ENCODE measurements at regions not wholly inside any gene's neighbourhood (a gene's known extent, or its start where the extent isn't known, plus 50 kb on each side); places are given as distances from the start of the nearest gene placed in this dataset.

- no peak for DNase-seq
Observed at GRCh38 chr15:29601811-29602210, 220.5 kb downstream of the TJP1 start.

DNA sequence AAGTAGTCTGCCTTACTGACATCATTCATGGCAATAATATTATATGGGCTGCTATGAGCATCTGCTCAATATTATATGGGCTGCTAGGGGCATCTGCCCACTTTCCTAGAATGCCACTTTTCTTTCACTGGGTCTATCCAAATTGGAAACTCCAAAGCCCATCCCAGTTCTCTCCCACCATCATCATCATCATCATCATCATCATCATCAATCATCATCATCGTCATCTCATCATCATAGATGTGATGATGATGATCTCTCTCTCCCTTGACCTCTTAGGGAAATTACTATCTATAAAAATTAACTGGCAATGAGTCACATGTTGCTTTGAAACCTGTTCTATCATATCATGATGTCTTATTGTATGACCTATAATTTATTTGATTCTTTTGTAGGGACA is 222.0 kb downstream of the TJP1 start:
- no peak for DNase-seq

DNA sequence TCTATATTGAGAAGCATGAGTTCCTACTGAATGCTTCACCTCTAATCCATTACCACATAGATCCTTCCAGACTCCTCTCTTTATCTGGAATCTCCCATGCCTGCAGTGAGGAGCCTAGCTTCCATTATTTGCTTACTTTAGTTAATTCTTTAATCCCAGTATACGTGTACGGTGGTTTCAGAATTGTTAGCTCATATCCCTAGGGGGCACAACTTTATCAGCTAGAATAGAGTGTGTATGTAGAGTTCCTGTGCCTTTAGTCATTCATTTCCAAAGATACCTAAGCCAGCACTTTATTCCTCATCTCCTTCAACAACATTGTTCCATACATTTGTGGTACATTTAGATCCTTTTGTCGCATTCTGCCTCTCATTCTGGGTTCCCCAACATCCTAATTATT is 226.0 kb downstream of the TJP1 start:
- no peak for DNase-seq

GRCh38 chr15:29593629-29594028 is 228.6 kb downstream of the TJP1 start:
- DNase-seq, result no peak

GRCh38 chr15:29593111-29593510 is 229.2 kb downstream of the TJP1 start:
- no peak for DNase-seq

GRCh38 chr15:29590701-29591100 is 231.6 kb downstream of the TJP1 start:
- no peak for DNase-seq

GRCh38 chr15:29589975-29590374 is 232.3 kb downstream of the TJP1 start:
- DNase-seq, result no peak

- no peak for DNase-seq
Observed at GRCh38 chr15:29589416-29589815, 232.9 kb downstream of the TJP1 start.

DNA sequence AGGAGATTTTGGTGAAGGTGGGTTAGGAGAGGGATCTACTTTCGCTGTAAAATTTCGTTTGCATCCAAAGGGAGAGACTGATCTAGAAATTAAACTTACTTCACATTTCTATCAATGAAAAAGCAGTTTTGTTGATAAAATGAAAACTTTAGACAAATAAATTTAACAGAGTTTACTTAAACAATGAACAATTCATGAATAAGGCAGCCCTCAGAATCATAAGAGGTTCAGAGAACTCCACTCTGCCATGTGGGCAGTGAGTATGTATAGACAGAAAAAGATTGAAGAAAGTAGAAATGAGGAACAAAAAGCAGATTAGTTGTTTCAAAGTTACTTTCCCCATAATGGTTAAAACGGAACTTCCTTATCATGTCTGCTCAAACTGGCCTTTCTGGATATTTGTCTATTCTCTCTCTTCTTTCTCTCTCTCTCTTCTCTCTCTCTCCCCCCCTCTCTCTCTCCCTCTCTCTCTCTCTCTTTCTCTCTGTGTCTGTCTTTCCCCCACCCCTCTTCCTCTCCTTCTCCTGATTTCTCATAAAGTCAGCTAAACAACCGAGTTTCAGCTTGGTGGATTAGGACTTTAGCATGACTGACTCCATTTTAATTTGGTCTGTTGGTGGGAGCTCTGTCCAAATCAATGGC is 248.9 kb downstream of the TJP1 start:
- DNase-seq, result no peak

- DNase-seq, result no peak
Observed at GRCh38 chr15:29571792-29572431, 250.4 kb downstream of the TJP1 start.

DNA sequence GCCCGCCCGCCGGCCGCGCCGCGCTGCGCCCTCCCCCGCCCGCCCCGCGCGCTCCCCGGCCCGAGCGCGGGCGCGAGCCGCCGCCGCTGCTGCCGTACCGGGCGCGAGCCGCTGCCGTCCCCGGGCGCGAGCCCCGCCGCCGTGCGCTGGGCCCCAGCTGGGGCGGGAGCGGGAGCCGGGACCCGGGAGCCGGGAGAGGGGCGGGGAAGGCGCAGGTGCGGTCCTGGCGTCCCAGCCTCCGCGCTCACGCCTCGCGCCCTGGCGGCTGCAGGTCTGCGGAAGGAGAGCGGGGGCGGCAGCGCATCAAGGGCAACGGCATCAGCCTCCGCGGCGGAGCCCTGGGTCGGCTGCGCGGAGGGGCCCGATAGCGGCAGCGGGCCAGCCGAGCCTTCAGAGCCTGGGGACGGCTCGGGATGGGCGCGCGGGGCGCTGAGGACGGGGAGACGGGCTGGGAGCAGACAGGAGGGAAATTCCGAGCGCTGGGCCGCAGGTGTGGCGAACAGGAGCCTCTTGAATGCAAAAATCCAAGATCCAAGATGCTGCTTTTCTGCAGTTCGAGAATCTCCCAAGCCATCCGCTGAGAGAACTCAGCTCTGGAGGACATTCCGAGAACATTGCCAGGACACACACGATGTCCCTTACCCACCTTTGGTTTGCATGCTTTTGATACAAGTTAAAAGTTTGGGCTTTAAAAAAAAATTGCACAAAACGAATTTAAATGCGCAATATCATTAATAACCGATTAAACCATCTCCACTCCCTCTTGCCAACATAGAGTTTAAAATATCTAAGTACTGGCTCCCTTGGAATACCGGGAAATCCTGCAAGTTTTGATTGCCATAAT is 251.1 kb downstream of the TJP1 start:
- peak; percentile 4 for DNase-seq

DNA sequence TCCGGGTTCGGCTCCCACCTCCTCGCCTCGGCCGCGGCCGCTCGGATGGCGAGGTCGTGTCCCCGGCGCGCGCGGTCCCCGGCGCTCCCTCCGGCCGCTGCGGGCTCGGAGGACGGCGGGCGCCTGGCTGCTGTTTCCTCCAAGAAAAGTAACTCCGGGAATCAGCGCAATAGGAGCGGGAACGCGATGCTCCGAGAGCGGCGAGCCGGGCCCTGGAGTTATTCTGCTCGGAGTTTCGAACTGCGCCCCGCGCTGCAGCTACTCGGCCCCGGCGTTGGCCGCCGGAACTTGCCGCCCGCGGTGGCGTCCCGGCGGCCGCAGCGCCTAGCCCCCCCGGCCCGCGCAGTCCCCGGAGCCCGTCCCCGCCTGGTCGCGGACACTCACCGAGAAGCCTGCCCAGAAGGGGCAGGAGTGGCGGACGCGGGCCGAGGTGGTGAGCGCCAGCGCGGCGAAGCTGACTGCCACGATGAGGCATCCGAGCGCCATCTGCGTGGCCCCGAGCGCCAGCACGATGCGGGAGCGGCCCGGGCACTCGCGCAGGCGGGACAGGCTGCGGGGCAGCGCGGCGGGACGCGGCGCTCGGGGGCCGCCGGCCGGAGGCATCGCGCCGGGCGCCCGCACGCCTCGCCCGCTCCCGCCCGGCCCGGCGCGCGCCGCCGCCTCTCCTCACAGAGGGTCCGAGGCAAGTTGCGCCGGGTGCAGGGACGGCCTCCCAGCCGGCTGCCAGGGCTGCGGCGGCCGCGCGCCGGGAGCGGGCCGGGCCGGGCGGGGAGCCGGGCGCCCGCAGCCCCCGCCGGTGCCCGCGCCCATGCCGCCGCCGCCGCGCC is 251.9 kb downstream of the TJP1 start:
- no peak for DNase-seq

- no peak for DNase-seq
Observed at GRCh38 chr15:29569533-29570092, 252.7 kb downstream of the TJP1 start.

GRCh38 chr15:29568840-29569532 is 253.3 kb downstream of the TJP1 start:
- no peak for DNase-seq

DNA sequence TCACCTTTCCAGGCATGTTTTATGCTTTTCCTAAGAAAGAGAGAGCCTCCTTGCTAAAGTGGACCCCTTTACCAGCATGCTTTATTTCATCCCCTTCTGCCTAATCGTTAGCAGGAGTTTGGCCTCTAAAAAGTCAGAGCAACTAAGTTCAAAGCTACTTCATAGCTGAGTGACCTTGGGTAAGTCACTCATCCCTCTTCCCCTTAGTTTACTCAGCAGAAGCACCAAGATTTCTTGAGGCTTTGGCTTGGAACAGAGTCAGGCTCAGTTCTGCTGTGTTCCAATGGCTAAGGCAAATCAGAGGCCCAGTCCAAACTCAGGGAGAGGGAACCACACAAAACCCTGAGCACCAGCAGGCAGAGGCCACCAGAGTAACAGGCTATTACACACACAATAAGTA is 254.9 kb downstream of the TJP1 start:
- DNase-seq, result no peak

DNA sequence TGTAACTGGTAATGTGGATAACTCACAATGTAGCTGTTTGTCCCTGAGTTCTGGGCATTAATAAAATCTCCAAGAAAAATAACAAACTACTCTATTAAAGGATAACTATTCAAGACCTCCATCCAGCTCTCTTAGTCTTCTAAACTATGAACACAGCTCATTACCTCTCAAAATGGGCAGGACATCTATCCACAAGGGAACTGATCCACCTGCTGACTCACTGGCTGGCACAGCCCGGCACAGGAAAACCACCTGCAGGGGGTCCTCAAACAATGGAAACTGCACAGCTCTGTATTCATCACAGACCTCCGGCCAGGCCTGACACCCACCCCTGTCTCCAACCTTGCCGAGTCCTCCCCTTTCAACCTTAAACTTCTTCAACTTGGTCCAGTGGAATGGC is 255.4 kb downstream of the TJP1 start:
- no peak for DNase-seq

DNA sequence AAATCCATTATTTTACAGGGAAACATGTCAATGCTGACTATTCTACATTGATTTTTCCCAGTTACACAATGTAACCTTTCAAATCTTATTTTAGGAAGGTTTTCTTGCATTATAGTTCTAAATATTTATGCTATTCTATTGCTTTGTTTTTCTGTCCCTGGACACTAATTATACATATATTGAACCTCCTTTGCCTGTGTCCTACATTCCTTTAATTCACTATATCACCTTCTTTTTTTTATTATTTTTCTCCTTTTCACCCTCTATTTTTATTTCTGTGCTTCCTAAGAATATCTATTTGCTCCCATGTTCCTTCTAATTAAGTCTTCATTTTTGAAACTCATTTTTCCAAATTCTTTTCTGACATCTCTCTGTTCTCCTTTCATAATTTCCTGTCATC is 259.2 kb downstream of the TJP1 start:
- no peak for DNase-seq

- DNase-seq, result no peak
Observed at GRCh38 chr15:29560896-29561295, 261.4 kb downstream of the TJP1 start.

- no peak for DNase-seq
Observed at GRCh38 chr15:29558261-29558660, 264.0 kb downstream of the TJP1 start.

- no peak for DNase-seq
Observed at GRCh38 chr15:29557171-29557570, 265.1 kb downstream of the TJP1 start.

- DNase-seq, result no peak
Observed at GRCh38 chr15:29556380-29556779, 265.9 kb downstream of the TJP1 start.

DNA sequence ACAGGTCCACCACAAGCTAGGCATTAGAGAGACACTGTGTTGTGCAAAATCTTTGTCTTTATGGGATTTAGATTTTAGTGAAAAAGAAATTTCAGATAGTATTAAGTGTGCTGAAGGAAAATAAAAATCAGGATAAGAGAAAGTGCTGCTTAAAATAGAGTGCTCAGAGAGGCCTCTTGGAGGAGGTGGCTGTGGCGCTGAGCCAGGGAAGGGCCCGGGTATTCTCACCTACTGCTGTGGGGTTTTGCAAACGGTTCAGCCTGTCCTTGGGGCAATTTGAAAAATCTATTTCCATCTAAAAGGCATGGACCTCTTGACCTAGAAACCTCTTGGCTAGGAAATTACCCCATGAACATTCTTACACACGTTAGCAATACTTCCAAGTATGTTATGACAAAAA is 267.7 kb downstream of the TJP1 start:
- DNase-seq, result no peak

All from stimulated activated CD4-positive, alpha-beta T cell treated with anti-CD3 and anti-CD28 coated beads, Interleukin-12 subunit alpha, Interleukin-12 subunit beta, amount 100 ng/mL, for 4 hours (primary cell).